ENCODE measurements at regions not wholly inside any gene's neighbourhood (a gene's known extent, or its start where the extent isn't known, plus 50 kb on each side); places are given as distances from the start of the nearest gene placed in this dataset.

DNA sequence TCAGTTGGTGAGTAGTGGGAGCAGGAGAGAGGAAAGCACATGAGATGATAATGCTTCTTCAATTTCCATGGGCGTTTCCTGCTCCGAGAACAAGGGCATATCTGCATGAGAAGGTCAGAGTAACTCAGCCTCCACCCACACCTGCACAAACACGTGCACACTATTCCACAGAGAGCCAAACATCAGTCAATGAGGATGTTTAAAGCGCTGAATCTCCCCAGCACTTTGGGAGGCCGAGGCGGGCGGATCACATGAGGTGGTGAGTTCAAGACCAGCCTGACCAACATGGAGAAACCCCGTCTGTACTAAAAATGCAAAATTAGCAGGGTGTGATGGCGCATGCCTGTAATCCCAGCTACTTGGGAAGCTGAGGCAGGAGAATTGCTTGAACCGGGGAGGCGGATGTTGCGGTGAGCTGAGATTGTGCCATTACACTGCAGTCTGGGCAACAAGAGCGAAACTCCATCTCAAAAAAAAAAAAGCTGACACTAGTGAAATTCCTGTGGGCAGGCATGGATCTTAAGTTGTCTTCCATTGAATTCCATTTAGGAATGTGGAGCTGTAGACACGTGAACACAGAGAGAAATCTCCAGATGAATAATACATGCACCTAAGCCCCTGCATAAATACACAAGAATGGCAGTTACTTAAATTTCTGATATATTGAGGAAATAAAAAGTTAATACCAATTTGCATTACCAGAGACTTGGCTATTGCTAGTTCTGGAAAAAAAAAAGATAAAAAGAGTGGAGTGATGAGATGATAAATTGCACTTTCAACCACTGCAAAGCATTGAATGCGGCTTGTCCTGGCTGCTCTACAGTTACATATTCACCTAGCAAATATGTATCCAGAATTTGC, 1097.4 kb upstream of the TMEM132C start:
- DNase-seq (no peak), ATAC-seq (ENCODE audit: low read depth) (no peak)
- H3K27ac ChIP-seq (ENCODE audit: low read length in 2 of 2), result no peak overlapping the region
- peaks cover 0 to 18% (median 4%) of the 10 kb centered on the region in 3 donors for H3K9me3 ChIP-seq (ENCODE audit: control extremely low read depth in 1 of 3, control insufficient read depth in 2 of 3, insufficient read depth in 1 of 3, low read length in 2 of 3)
- H3K4me1 Mint-ChIP-seq, result peaks cover 2% of the 10 kb centered on the region
- no peaks in the 10 kb centered on the region for H3K4me1 ChIP-seq (ENCODE audit: control insufficient read depth in 2 of 2, insufficient read depth in 2 of 2, low read length in 2 of 2)
- H3K9ac ChIP-seq (ENCODE audit: low read length), result no peak overlapping the region
- peaks cover 0 to 8% (median 7%) of the 10 kb centered on the region in 4 experiments for H3K27me3 ChIP-seq (replicated peaks in 1 of 4; ENCODE audit: control extremely low read depth in 1 of 4, control insufficient read depth in 3 of 4, insufficient read depth in 4 of 4, low read length in 3 of 4)
- H3K4me2 ChIP-seq (replicated peaks; ENCODE audit: low read depth, low read length, poor library complexity, severe bottlenecking), result no peak overlapping the region
- no peak overlapping the region for H3K27ac Mint-ChIP-seq
- no peak overlapping the region for H3K4me3 ChIP-seq (ENCODE audit: control extremely low read depth in 1 of 5, extremely low read depth in 1 of 5, insufficient read depth in 1 of 5, low read depth in 2 of 5, low read length in 4 of 5)
- ChIA-PET POLR2A (no interaction called here), CTCF (no interaction called here)
- intact Hi-C loops (cut with micrococcal nuclease), result no loop called here
- H4K20me1 ChIP-seq (ENCODE audit: control insufficient read depth, insufficient read depth, low read length, poor library complexity, severe bottlenecking), result no peaks in the 10 kb centered on the region
- WGBS (ENCODE audit: insufficient coverage), result 94% methylated on average over 8 of the region's 15 CpGs
- no peaks in the 10 kb centered on the region for H3K36me3 ChIP-seq (replicated peaks in 1 of 2; ENCODE audit: control extremely low read depth in 1 of 2, control insufficient read depth in 1 of 2, extremely low read depth in 1 of 2, insufficient read depth in 2 of 2, low read length in 1 of 2)
- TF ChIP-seq CTCF (IDR thresholded peaks at IDR 0.05) (no peak), EZH2 (IDR thresholded peaks at IDR 0.05; ENCODE audit: borderline replicate concordance, insufficient read depth, low read depth, low read length, poor library complexity, severe bottlenecking) (no peak)
- peaks cover 18% of the 10 kb centered on the region for H3K27me3 Mint-ChIP-seq
- no peak overlapping the region for H2AFZ ChIP-seq (ENCODE audit: insufficient read depth, low read depth, low read length, poor library complexity, severe bottlenecking)
- peaks cover 5% of the 10 kb centered on the region for H3K9me3 Mint-ChIP-seq (ENCODE audit: insufficient read depth)
- H3K79me2 ChIP-seq (ENCODE audit: control insufficient read depth, insufficient read depth, low read length), result no peaks in the 10 kb centered on the region
- no peak overlapping the region for H3K4me3 Mint-ChIP-seq

Measured in B cell (primary cell).